ENCODE measurements at regions not wholly inside any gene's neighbourhood (a gene's known extent, or its start where the extent isn't known, plus 50 kb on each side); places are given as distances from the start of the nearest gene placed in this dataset.

DNA sequence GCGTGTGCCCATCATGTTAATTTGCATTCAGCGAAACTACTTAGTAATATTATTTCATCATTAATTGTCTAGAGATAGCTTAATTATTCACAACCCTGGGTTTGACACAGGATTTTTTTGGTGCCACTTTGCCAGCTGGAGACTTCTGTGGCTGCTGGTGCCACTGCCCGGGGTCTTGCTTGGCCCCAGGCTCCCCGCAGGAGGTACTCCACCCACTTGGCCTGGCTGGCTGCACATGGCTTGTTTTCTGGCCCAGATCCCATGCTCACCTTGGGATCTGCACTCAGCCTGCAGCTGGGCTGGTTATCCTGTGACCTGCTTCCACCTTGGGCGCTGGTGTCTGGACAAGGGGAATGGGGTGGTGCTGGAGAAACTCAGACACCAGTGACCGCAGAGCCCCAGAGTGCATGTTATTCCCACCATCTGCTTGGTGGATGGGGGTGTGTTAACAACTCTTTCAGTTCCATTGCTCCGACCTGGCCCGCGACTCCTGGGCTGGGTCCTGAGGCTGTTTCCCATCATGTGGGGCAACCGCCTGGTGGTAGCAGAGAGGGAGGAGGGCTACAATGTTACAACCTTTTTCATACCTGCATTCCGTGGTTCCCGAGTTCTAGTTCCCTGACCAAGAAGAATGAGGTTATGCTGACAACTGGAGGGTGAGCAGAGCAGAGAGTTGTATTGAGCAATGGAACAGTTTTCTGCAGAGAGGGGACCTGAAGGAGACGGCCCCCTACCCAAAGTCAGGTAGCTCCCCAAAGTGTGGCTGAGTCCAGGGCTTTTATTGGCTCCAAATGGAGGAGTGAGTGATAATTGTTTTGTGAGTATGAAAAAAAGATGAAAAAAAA is 1950.0 kb upstream of the IGFBP7 start:
- H3K36me3 ChIP-seq = no peaks in the 10 kb centered on the region
- H3K27ac ChIP-seq = no peak overlapping the region
- DNase-seq (ENCODE audit: low spot score in 2 of 2) = no peak
- H3K27me3 ChIP-seq = no peaks in the 10 kb centered on the region
- H3K9me3 ChIP-seq = no peaks in the 10 kb centered on the region
- TF ChIP-seq, protein P1, sequence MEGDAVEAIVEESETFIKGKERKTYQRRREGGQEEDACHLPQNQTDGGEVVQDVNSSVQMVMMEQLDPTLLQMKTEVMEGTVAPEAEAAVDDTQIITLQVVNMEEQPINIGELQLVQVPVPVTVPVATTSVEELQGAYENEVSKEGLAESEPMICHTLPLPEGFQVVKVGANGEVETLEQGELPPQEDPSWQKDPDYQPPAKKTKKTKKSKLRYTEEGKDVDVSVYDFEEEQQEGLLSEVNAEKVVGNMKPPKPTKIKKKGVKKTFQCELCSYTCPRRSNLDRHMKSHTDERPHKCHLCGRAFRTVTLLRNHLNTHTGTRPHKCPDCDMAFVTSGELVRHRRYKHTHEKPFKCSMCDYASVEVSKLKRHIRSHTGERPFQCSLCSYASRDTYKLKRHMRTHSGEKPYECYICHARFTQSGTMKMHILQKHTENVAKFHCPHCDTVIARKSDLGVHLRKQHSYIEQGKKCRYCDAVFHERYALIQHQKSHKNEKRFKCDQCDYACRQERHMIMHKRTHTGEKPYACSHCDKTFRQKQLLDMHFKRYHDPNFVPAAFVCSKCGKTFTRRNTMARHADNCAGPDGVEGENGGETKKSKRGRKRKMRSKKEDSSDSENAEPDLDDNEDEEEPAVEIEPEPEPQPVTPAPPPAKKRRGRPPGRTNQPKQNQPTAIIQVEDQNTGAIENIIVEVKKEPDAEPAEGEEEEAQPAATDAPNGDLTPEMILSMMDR (IDR thresholded peaks at IDR 0.05) = no peak
- TF ChIP-seq POLR2A (IDR thresholded peaks at IDR 0.05) = no peak
- TF ChIP-seq EP300 (IDR thresholded peaks at IDR 0.05) = no peak
- WGBS, 2 donors = 87 to 93% methylated on average over 11 to 13 of the region's 13 CpGs
- H3K4me1 ChIP-seq = no peaks in the 10 kb centered on the region
- no peak overlapping the region for H3K4me3 ChIP-seq

DNA sequence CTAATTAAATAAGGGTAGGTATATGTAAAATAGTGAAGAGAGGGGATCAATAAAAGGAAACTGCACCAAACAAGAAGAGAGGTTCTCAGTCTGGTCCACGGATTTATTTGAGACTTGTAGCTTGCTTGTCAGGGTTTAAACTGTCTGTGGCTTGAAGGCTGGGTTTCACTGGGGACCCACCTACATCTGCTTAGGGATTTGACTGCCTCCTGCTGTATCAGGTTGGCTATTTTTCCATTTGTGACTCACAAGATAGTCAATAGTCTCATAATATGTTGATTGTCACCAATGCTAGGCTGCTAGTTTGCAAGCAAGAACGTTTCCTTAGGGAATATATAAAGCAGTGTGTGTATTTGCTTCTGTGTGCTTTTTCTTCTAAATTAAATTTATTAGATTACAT is 1950.7 kb upstream of the IGFBP7 start:
- Histone ChIP-seq H3K27me3 (no peaks in the 10 kb centered on the region), H3K27ac (no peak overlapping the region), H3K4me3 (no peak overlapping the region), H3K36me3 (no peaks in the 10 kb centered on the region), H3K4me1 (no peaks in the 10 kb centered on the region), H3K9me3 (no peaks in the 10 kb centered on the region)
- no peak for DNase-seq (ENCODE audit: low spot score in 2 of 2)
- TF ChIP-seq EP300 (IDR thresholded peaks at IDR 0.05) (no peak), POLR2A (IDR thresholded peaks at IDR 0.05) (no peak)
- TF ChIP-seq, protein P1 (IDR thresholded peaks at IDR 0.05) = no peak
- 73 to 78% methylated on average over 2 of the region's 2 CpGs for WGBS, 2 donors

DNA sequence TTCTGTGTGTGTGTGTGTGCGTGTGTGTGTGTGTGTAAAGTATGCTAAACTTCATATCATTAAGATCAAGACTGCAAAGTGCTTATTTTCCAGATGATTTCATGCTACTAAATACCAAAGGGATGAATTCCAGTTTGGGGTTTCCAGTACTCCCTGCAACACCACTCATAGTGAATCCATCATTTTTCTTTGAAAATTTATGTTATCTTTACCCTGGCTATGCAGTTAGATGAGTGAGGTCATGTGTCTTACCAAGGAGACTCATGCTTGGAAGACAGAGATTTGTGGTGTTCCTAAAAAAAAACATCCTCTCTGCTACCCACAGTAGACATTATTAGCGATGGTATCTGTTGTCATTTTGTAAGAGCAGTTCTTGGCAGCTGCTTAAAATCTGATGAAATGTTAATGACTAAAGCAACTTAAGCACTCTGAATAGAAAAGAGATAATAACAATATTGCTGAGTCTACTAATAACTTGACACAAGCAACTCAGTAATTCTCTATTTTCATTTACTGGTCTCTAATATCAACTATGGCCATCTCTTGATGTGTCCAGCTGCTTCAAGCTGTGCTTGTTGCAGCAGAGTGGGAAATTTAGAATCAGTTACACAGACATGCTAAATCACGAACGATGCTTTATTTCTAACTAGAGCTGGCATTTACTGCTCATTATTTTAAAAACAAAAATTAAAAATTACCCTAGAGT is 1953.0 kb upstream of the IGFBP7 start:
- H3K36me3 ChIP-seq = no peaks in the 10 kb centered on the region
- H3K27ac ChIP-seq = no peak overlapping the region
- H3K4me1 ChIP-seq = no peaks in the 10 kb centered on the region
- no peak for DNase-seq (ENCODE audit: low spot score in 2 of 2)
- no peaks in the 10 kb centered on the region for H3K27me3 ChIP-seq
- TF ChIP-seq POLR2A (IDR thresholded peaks at IDR 0.05) = no peak
- no peak for TF ChIP-seq EP300 (IDR thresholded peaks at IDR 0.05)
- 81 to 86% methylated on average over 4 of the region's 4 CpGs for WGBS, 2 donors
- H3K9me3 ChIP-seq = no peaks in the 10 kb centered on the region
- H3K4me3 ChIP-seq = no peak overlapping the region

DNA sequence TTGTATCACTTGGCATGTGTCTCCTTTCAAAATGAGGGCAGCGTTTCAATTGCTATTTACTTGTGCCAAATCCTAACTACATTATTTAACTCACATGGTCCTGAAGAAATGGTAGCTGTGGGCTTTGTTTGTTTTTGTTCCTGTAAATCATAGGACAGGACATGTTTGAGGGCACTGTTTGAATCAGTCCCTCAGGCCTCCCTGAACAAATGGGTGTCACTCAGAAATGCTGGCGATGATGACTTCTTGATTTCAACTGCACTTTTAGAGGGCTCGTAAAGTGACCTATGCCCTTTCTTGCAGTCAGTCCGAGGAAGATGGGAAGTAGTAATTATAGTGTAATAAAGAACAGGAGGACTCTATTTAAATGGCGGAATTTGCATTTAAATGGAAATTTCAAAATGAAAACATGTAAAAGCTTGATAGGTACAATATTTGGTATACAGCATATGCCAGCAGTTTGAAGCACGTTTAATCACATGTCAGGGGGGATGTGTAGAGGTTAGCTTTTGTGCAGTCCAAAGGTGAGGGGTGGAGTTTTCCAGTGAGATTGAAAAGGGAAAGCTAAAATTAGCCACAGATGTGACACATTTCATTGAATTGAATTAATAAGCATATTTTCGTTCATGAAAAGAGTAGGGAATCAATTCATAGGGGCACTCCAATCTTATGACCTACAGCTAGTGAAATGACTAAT is 1958.7 kb upstream of the IGFBP7 start:
- TF ChIP-seq EP300 (IDR thresholded peaks at IDR 0.05) = no peak
- TF ChIP-seq POLR2A (IDR thresholded peaks at IDR 0.05) = no peak
- TF ChIP-seq, protein P1 (IDR thresholded peaks at IDR 0.05) = no peak
- H3K36me3 ChIP-seq = no peaks in the 10 kb centered on the region
- H3K4me3 ChIP-seq = no peak overlapping the region
- WGBS, 2 donors = 26 to 33% methylated on average over 7 of the region's 7 CpGs
- DNase-seq (ENCODE audit: low spot score in 2 of 2) = no peak
- no peaks in the 10 kb centered on the region for H3K27me3 ChIP-seq
- no peaks in the 10 kb centered on the region for H3K9me3 ChIP-seq
- no peak overlapping the region for H3K27ac ChIP-seq
- H3K4me1 ChIP-seq = no peaks in the 10 kb centered on the region

DNA sequence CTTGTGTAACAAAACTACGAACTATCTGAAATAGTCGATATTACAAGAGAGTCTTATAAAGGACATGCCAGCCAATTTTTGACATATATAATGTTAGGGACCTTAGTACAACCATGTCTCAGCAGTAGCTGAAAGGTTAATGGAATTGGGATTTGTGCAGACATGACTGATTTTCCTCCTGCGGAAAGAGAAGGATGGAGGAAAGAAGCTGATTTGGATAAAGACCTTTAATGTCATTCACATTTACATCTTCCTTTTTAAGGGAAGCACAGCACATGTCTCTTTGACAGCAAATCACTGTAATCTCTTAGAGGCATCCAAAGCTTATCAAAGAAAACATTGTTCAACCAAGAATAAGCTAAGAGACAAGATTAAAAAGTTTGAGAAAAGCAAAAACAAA is 1976.2 kb upstream of the IGFBP7 start:
- no peaks in the 10 kb centered on the region for H3K27me3 ChIP-seq
- DNase-seq (ENCODE audit: low spot score in 2 of 2) = no peak
- TF ChIP-seq, protein P1 (IDR thresholded peaks at IDR 0.05) = no peak
- no peak for TF ChIP-seq POLR2A (IDR thresholded peaks at IDR 0.05)
- TF ChIP-seq EP300 (IDR thresholded peaks at IDR 0.05) = no peak
- H3K9me3 ChIP-seq = no peaks in the 10 kb centered on the region
- no peak overlapping the region for H3K27ac ChIP-seq
- H3K4me3 ChIP-seq = no peak overlapping the region
- WGBS, 2 donors = 48 to 68% methylated on average over 3 of the region's 3 CpGs
- H3K4me1 ChIP-seq = no peaks in the 10 kb centered on the region
- no peaks in the 10 kb centered on the region for H3K36me3 ChIP-seq

Data from tibial nerve (tissue), 4 donors.